Right lobe of liver (tissue), 6 donors: ENCODE measurements at regions not wholly inside any gene's neighbourhood (a gene's known extent, or its start where the extent isn't known, plus 50 kb on each side); places are given as distances from the start of the nearest gene placed in this dataset.
A peak's percentile ranks its signal among the peaks of the same experiment; 100 is the strongest.

Experiments
- ATAC-seq, 4 donors: fragments of 200-7000 bp; cut with Tn5 transposase; one replicate each; pipeline ENCODE4 v1.9.1; 2020; ENCODE audit warnings: mild to moderate bottlenecking in 4 of 4, moderate library complexity in 4 of 4
- DNase-seq, 3 donors: peaks; one replicate each; pipeline ENCODE4 v3.0.0-alpha.2; 2020
- H3K27ac ChIP-seq, 3 donors: fragments of 200-600 bp; one replicate each; pipeline ENCODE4 v1.8.0; 2022
- H3K27me3 ChIP-seq, 2 donors: fragments of 200-600 bp; one replicate each; pipeline ENCODE4 v1.8.0; 2022
- H3K36me3 ChIP-seq, 4 donors: fragments of 200-600 bp; sonication (generic) in 1 of 4; one replicate each; pipeline versions ENCODE4 v1.5.1 to v1.8.0; 2017 to 2022; ENCODE audit warnings: control low read depth in 1 of 4
- H3K4me1 ChIP-seq, 4 donors: fragments of 200-600 bp; sonication (generic) in 1 of 4; one replicate each; pipeline versions ENCODE4 v1.5.1 to v1.8.0; 2017 to 2022; ENCODE audit warnings: control low read depth in 1 of 4
- H3K4me3 ChIP-seq, 3 donors: fragments of 200-600 bp; one replicate each; pipeline ENCODE4 v1.8.0; 2022
- H3K9me3 ChIP-seq, 4 donors: fragments of 200-600 bp; sonication (generic) in 1 of 4; one replicate each; pipeline versions ENCODE4 v1.5.1 to v1.8.0; 2017 to 2022; ENCODE audit warnings: control low read depth in 1 of 4
- POLR2A ChIP-seq: fragments of 450-650 bp; IDR thresholded peaks from one replicate; pipeline ENCODE4 v1.6.1; 2017; ENCODE audit warnings: antibody characterized with exemption, mild to moderate bottlenecking
- WGBS: methylation state at CpG from one replicate; pipeline ENCODE4 v1.1.6; 2018; ENCODE audit warnings: low coverage, low lambda C conversion rate; ENCODE audit not compliant: insufficient coverage; ENCODE audit errors: missing lambda C conversion rate; 5-methylcytosine and 5-hydroxymethylcytosine counted together
- intact Hi-C, 2 donors: fragments of 100-400 bp; cut with DNase I; formaldehyde crosslinking; loops; one replicate each; pipeline versions ENCODE4 v1.11.2 to v1.14.1; 2022
- TF ChIP-seq, protein P1 (sequence below), 4 donors: fragments of 200-600 bp in 3 of 4; fragments of 450-650 bp in 1 of 4; IDR thresholded peaks; one replicate each; pipeline versions ENCODE4 v1.5.1 to v1.8.0; 2016 to 2022; ENCODE audit warnings: antibody characterized with exemption in 4 of 4, mild to moderate bottlenecking in 2 of 4
- donor health status: DM: no; HTN: yes; CAD: no.
- donor health status: DM: no; HTN: no; CAD: no.
- donor health status: DM: no; HTN: no; CAD: no.
- donor health status: DM: no; HTN: yes; CAD: no.
- donor health status: DM: no; HTN: yes; CAD: no.

DNA sequence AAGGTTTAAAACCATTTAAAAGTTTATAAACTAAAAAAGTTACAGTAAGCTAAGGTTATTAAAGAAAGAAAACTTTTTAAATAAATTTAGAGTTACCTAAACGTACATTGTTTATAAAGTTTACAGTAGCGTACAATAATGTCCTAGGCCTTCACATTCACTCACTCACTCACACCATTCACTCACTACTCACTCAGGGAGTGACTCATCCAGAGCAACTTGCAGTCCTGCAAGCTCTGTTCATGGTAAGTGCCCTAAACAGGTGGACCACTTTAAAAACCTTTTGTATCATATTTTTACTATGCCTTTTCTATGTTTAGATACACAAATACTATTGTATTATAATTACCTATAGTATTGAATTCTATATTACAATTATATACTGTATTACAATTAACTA, 190.8 kb upstream of the RASA1 start:
- WGBS = 71% methylated on average over 2 of the region's 2 CpGs
- H3K27ac ChIP-seq = no peak overlapping the region
- H3K36me3 ChIP-seq = no peaks in the 10 kb centered on the region
- DNase-seq (no peak), ATAC-seq (no peak)
- TF ChIP-seq, protein P1, sequence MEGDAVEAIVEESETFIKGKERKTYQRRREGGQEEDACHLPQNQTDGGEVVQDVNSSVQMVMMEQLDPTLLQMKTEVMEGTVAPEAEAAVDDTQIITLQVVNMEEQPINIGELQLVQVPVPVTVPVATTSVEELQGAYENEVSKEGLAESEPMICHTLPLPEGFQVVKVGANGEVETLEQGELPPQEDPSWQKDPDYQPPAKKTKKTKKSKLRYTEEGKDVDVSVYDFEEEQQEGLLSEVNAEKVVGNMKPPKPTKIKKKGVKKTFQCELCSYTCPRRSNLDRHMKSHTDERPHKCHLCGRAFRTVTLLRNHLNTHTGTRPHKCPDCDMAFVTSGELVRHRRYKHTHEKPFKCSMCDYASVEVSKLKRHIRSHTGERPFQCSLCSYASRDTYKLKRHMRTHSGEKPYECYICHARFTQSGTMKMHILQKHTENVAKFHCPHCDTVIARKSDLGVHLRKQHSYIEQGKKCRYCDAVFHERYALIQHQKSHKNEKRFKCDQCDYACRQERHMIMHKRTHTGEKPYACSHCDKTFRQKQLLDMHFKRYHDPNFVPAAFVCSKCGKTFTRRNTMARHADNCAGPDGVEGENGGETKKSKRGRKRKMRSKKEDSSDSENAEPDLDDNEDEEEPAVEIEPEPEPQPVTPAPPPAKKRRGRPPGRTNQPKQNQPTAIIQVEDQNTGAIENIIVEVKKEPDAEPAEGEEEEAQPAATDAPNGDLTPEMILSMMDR (IDR thresholded peaks at IDR 0.05) = no peak
- no peak for TF ChIP-seq POLR2A
- H3K4me3 ChIP-seq = no peak overlapping the region
- H3K9me3 ChIP-seq = no peaks in the 10 kb centered on the region
- H3K4me1 ChIP-seq = no peaks in the 10 kb centered on the region
- intact Hi-C loops = no loop called here
- no peaks in the 10 kb centered on the region for H3K27me3 ChIP-seq

- no peak for DNase-seq
- H3K9me3 ChIP-seq = no peaks in the 10 kb centered on the region
- intact Hi-C loops = no loop called here
- no peaks in the 10 kb centered on the region for H3K36me3 ChIP-seq
- no peaks in the 10 kb centered on the region for H3K4me1 ChIP-seq
- no peak overlapping the region for H3K27ac ChIP-seq
- 51% methylated on average over 2 of the region's 2 CpGs for WGBS
- TF ChIP-seq POLR2A = no peak
- TF ChIP-seq, protein P1 (IDR thresholded peaks at IDR 0.05) = no peak
- no peaks in the 10 kb centered on the region for H3K27me3 ChIP-seq
- H3K4me3 ChIP-seq = no peak overlapping the region
- ATAC-seq = peak; percentile 56 to 76 (median 59)
These were observed 188.5 kb upstream of the RASA1 start for GRCh38 chr5:87079219-87079618.

- intact Hi-C loops = no loop called here
- ATAC-seq = no peak
- Histone ChIP-seq H3K4me3 (no peak overlapping the region), H3K4me1 (no peaks in the 10 kb centered on the region), H3K27me3 (no peaks in the 10 kb centered on the region), H3K36me3 (no peaks in the 10 kb centered on the region), H3K9me3 (no peaks in the 10 kb centered on the region), H3K27ac (no peak overlapping the region)
- no peak for DNase-seq
- 27% methylated on average over 3 of the region's 3 CpGs for WGBS
- TF ChIP-seq, protein P1 (IDR thresholded peaks at IDR 0.05) = no peak
- TF ChIP-seq POLR2A = no peak
These were observed 186.7 kb upstream of the RASA1 start for GRCh38 chr5:87081016-87081415.

DNA sequence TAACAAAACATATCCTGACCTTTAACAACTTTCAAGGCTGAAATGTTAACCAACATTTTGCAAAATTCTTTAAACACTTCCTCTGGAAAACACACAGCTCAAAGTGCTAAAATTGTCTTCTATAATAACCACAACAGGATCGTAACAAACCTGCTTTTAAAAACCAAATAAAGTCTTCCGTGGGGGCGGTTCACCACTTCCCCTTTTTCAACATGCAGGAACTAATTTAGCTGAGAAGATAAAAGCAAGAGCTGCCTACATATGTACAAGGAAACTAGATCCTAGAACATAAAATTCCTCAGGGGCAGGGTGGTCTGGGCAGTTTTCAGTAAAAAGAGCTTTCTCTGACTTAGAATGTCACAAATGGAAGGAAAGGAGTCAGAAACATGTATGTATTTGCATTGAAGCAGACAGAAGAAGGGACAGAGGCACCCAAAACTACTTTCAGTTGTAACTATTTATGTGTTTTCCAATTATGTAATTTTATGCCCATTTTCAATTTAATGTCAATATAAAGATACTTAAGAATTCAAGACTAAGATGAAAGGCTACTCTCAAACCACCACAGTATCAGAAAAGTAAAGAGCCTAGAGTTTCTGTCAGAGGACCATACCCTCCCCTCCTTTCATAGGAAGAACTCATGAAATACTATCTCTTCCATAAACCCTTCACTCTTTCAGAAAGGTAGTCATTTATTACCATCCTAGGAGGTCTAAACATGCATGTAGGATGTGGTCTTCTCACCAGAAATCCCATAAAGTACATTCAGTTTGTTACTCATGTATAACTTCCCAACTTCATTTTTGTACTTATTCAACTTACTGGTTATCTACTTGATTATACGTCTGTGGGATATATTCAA, 185.9 kb upstream of the RASA1 start:
- Histone ChIP-seq H3K27ac (no peak overlapping the region), H3K9me3 (no peaks in the 10 kb centered on the region), H3K36me3 (no peaks in the 10 kb centered on the region), H3K27me3 (no peaks in the 10 kb centered on the region), H3K4me3 (no peak overlapping the region), H3K4me1 (no peaks in the 10 kb centered on the region)
- WGBS = 31% methylated on average over 4 of the region's 4 CpGs
- ATAC-seq (peak in 3 of 4 donors; percentile 40 to 63 (median 41)), DNase-seq (no peak)
- intact Hi-C loops = no loop called here
- TF ChIP-seq, protein P1 (IDR thresholded peaks at IDR 0.05) = no peak
- TF ChIP-seq POLR2A = no peak
